ENCODE measurements at regions not wholly inside any gene's neighbourhood (a gene's known extent, or its start where the extent isn't known, plus 50 kb on each side); places are given as distances from the start of the nearest gene placed in this dataset.

- TF ChIP-seq REST (IDR thresholded peaks at IDR 0.05; ENCODE audit: insufficient replicate concordance, low read depth) (no peak), CTCF (IDR thresholded peaks at IDR 0.05; ENCODE audit: insufficient read depth, low read length) (no peak)
These were observed 374.2 kb downstream of the EPHA7 start for GRCh38 chr6:93045156-93045555.
